ENCODE measurements at regions not wholly inside any gene's neighbourhood (a gene's known extent, or its start where the extent isn't known, plus 50 kb on each side); places are given as distances from the start of the nearest gene placed in this dataset.
"Not testable (repeated sequence)": the region's sequence is repeated elsewhere in the genome, so short reads cannot be mapped to it uniquely, and the experiment has no call there.

GRCh38 chr10:90302031-90302430, 555.8 kb downstream of the HTR7 start:
- H3K4me1 ChIP-seq (ENCODE audit: control insufficient read depth, insufficient read depth, low read length, poor library complexity, severe bottlenecking); H3K27me3 ChIP-seq (replicated peaks; ENCODE audit: control insufficient read depth, insufficient read depth, low read length, poor library complexity, severe bottlenecking); H3K36me3 ChIP-seq (ENCODE audit: control insufficient read depth, insufficient read depth, low read length); H3K27ac ChIP-seq (ENCODE audit: insufficient read depth, low read length, poor library complexity, severe bottlenecking); DNase-seq; H3K9me3 ChIP-seq (ENCODE audit: control insufficient read depth, low read length); H3K4me3 ChIP-seq (ENCODE audit: insufficient read depth, low read depth, low read length, poor library complexity, severe bottlenecking): not testable (repeated sequence)

- no peak for DNase-seq
- no peak overlapping the region for H3K27ac ChIP-seq (ENCODE audit: insufficient read depth, low read length, poor library complexity, severe bottlenecking)
- H3K36me3 ChIP-seq (ENCODE audit: control insufficient read depth, insufficient read depth, low read length) = no peaks in the 10 kb centered on the region
- no peak overlapping the region for H3K4me3 ChIP-seq (ENCODE audit: insufficient read depth, low read depth, low read length, poor library complexity, severe bottlenecking)
- no peaks in the 10 kb centered on the region for H3K27me3 ChIP-seq (replicated peaks; ENCODE audit: control insufficient read depth, insufficient read depth, low read length, poor library complexity, severe bottlenecking)
- no peaks in the 10 kb centered on the region for H3K9me3 ChIP-seq (ENCODE audit: control insufficient read depth, low read length)
- no peaks in the 10 kb centered on the region for H3K4me1 ChIP-seq (ENCODE audit: control insufficient read depth, insufficient read depth, low read length, poor library complexity, severe bottlenecking)
These were observed 554.9 kb downstream of the HTR7 start for GRCh38 chr10:90302758-90303481.

GRCh38 chr10:90304533-90304932, 553.3 kb downstream of the HTR7 start:
- DNase-seq = no peak
- no peaks in the 10 kb centered on the region for H3K27me3 ChIP-seq (replicated peaks; ENCODE audit: control insufficient read depth, insufficient read depth, low read length, poor library complexity, severe bottlenecking)

GRCh38 chr10:90306187-90306586, 551.7 kb downstream of the HTR7 start:
- H3K27ac ChIP-seq (ENCODE audit: insufficient read depth, low read length, poor library complexity, severe bottlenecking) = no peak overlapping the region
- H3K4me1 ChIP-seq (ENCODE audit: control insufficient read depth, insufficient read depth, low read length, poor library complexity, severe bottlenecking) = no peaks in the 10 kb centered on the region
- no peaks in the 10 kb centered on the region for H3K36me3 ChIP-seq (ENCODE audit: control insufficient read depth, insufficient read depth, low read length)
- no peak for DNase-seq
- no peaks in the 10 kb centered on the region for H3K9me3 ChIP-seq (ENCODE audit: control insufficient read depth, low read length)
- H3K4me3 ChIP-seq (ENCODE audit: insufficient read depth, low read depth, low read length, poor library complexity, severe bottlenecking) = no peak overlapping the region
- no peaks in the 10 kb centered on the region for H3K27me3 ChIP-seq (replicated peaks; ENCODE audit: control insufficient read depth, insufficient read depth, low read length, poor library complexity, severe bottlenecking)

More at GRCh38 chr10:90304533-90304932, 553.3 kb downstream of the HTR7 start:
- Histone ChIP-seq H3K9me3 (ENCODE audit: control insufficient read depth, low read length) (no peaks in the 10 kb centered on the region), H3K4me3 (ENCODE audit: insufficient read depth, low read depth, low read length, poor library complexity, severe bottlenecking) (no peak overlapping the region), H3K36me3 (ENCODE audit: control insufficient read depth, insufficient read depth, low read length) (no peaks in the 10 kb centered on the region), H3K27ac (ENCODE audit: insufficient read depth, low read length, poor library complexity, severe bottlenecking) (no peak overlapping the region), H3K4me1 (ENCODE audit: control insufficient read depth, insufficient read depth, low read length, poor library complexity, severe bottlenecking) (no peaks in the 10 kb centered on the region)

GRCh38 chr10:90308223-90308622, 549.6 kb downstream of the HTR7 start:
- no peaks in the 10 kb centered on the region for H3K9me3 ChIP-seq (ENCODE audit: control insufficient read depth, low read length)
- H3K27ac ChIP-seq (ENCODE audit: insufficient read depth, low read length, poor library complexity, severe bottlenecking) = no peak overlapping the region

GRCh38 chr10:90313576-90314325, 544.1 kb downstream of the HTR7 start:
- H3K36me3 ChIP-seq (ENCODE audit: control insufficient read depth, insufficient read depth, low read length) = no peaks in the 10 kb centered on the region
- no peaks in the 10 kb centered on the region for H3K9me3 ChIP-seq (ENCODE audit: control insufficient read depth, low read length)
- H3K27ac ChIP-seq (ENCODE audit: insufficient read depth, low read length, poor library complexity, severe bottlenecking) = no peak overlapping the region
- no peak overlapping the region for H3K4me3 ChIP-seq (ENCODE audit: insufficient read depth, low read depth, low read length, poor library complexity, severe bottlenecking)
- DNase-seq = no peak
- no peaks in the 10 kb centered on the region for H3K4me1 ChIP-seq (ENCODE audit: control insufficient read depth, insufficient read depth, low read length, poor library complexity, severe bottlenecking)
- no peaks in the 10 kb centered on the region for H3K27me3 ChIP-seq (replicated peaks; ENCODE audit: control insufficient read depth, insufficient read depth, low read length, poor library complexity, severe bottlenecking)

More at GRCh38 chr10:90308223-90308622, 549.6 kb downstream of the HTR7 start:
- no peaks in the 10 kb centered on the region for H3K27me3 ChIP-seq (replicated peaks; ENCODE audit: control insufficient read depth, insufficient read depth, low read length, poor library complexity, severe bottlenecking)
- no peak overlapping the region for H3K4me3 ChIP-seq (ENCODE audit: insufficient read depth, low read depth, low read length, poor library complexity, severe bottlenecking)
- H3K36me3 ChIP-seq (ENCODE audit: control insufficient read depth, insufficient read depth, low read length) = no peaks in the 10 kb centered on the region
- no peaks in the 10 kb centered on the region for H3K4me1 ChIP-seq (ENCODE audit: control insufficient read depth, insufficient read depth, low read length, poor library complexity, severe bottlenecking)
- DNase-seq = no peak

- no peaks in the 10 kb centered on the region for H3K36me3 ChIP-seq (ENCODE audit: control insufficient read depth, insufficient read depth, low read length)
- no peak overlapping the region for H3K27ac ChIP-seq (ENCODE audit: insufficient read depth, low read length, poor library complexity, severe bottlenecking)
- no peaks in the 10 kb centered on the region for H3K4me1 ChIP-seq (ENCODE audit: control insufficient read depth, insufficient read depth, low read length, poor library complexity, severe bottlenecking)
- no peaks in the 10 kb centered on the region for H3K9me3 ChIP-seq (ENCODE audit: control insufficient read depth, low read length)
- H3K27me3 ChIP-seq (replicated peaks; ENCODE audit: control insufficient read depth, insufficient read depth, low read length, poor library complexity, severe bottlenecking) = no peaks in the 10 kb centered on the region
- DNase-seq = no peak
- H3K4me3 ChIP-seq (ENCODE audit: insufficient read depth, low read depth, low read length, poor library complexity, severe bottlenecking) = no peak overlapping the region
These were observed 543.1 kb downstream of the HTR7 start for GRCh38 chr10:90314718-90315117.

GRCh38 chr10:90317172-90317571, 540.7 kb downstream of the HTR7 start:
- H3K27me3 ChIP-seq (replicated peaks; ENCODE audit: control insufficient read depth, insufficient read depth, low read length, poor library complexity, severe bottlenecking) = no peaks in the 10 kb centered on the region
- H3K9me3 ChIP-seq (ENCODE audit: control insufficient read depth, low read length) = no peaks in the 10 kb centered on the region
- H3K36me3 ChIP-seq (ENCODE audit: control insufficient read depth, insufficient read depth, low read length) = no peaks in the 10 kb centered on the region
- H3K4me3 ChIP-seq (ENCODE audit: insufficient read depth, low read depth, low read length, poor library complexity, severe bottlenecking) = no peak overlapping the region
- no peak overlapping the region for H3K27ac ChIP-seq (ENCODE audit: insufficient read depth, low read length, poor library complexity, severe bottlenecking)
- H3K4me1 ChIP-seq (ENCODE audit: control insufficient read depth, insufficient read depth, low read length, poor library complexity, severe bottlenecking) = no peaks in the 10 kb centered on the region
- DNase-seq = no peak

- no peaks in the 10 kb centered on the region for H3K36me3 ChIP-seq (ENCODE audit: control insufficient read depth, insufficient read depth, low read length)
- H3K27ac ChIP-seq (ENCODE audit: insufficient read depth, low read length, poor library complexity, severe bottlenecking) = no peak overlapping the region
These were observed 539.2 kb downstream of the HTR7 start for GRCh38 chr10:90318659-90319058.

GRCh38 chr10:90319188-90319914, 538.5 kb downstream of the HTR7 start:
- Histone ChIP-seq H3K36me3 (ENCODE audit: control insufficient read depth, insufficient read depth, low read length) (no peaks in the 10 kb centered on the region), H3K27me3 (replicated peaks; ENCODE audit: control insufficient read depth, insufficient read depth, low read length, poor library complexity, severe bottlenecking) (no peaks in the 10 kb centered on the region), H3K4me1 (ENCODE audit: control insufficient read depth, insufficient read depth, low read length, poor library complexity, severe bottlenecking) (no peaks in the 10 kb centered on the region), H3K27ac (ENCODE audit: insufficient read depth, low read length, poor library complexity, severe bottlenecking) (no peak overlapping the region), H3K4me3 (ENCODE audit: insufficient read depth, low read depth, low read length, poor library complexity, severe bottlenecking) (no peak overlapping the region), H3K9me3 (ENCODE audit: control insufficient read depth, low read length) (no peaks in the 10 kb centered on the region)
- DNase-seq = no peak

More at GRCh38 chr10:90318659-90319058, 539.2 kb downstream of the HTR7 start:
- H3K27me3 ChIP-seq (replicated peaks; ENCODE audit: control insufficient read depth, insufficient read depth, low read length, poor library complexity, severe bottlenecking) = no peaks in the 10 kb centered on the region
- no peak overlapping the region for H3K4me3 ChIP-seq (ENCODE audit: insufficient read depth, low read depth, low read length, poor library complexity, severe bottlenecking)
- no peak for DNase-seq
- no peaks in the 10 kb centered on the region for H3K9me3 ChIP-seq (ENCODE audit: control insufficient read depth, low read length)
- no peaks in the 10 kb centered on the region for H3K4me1 ChIP-seq (ENCODE audit: control insufficient read depth, insufficient read depth, low read length, poor library complexity, severe bottlenecking)

Measured in effector memory CD4-positive, alpha-beta T cell (primary cell).